Loucy (cell line): ENCODE measurements at regions not wholly inside any gene's neighbourhood (a gene's known extent, or its start where the extent isn't known, plus 50 kb on each side); places are given as distances from the start of the nearest gene placed in this dataset.

Experiments used
- EZH2phosphoT487 ChIP-seq: fragments of 200-600 bp; IDR thresholded peaks from 2 replicates; pipeline ENCODE4 v1.6.1; 2018; ENCODE audit warnings: antibody characterized with exemption, mild to moderate bottlenecking, moderate library complexity, borderline replicate concordance
- TF ChIP-seq, protein P1 (sequence below): fragments of 200-600 bp; sonication (generic); conservative IDR thresholded peaks from 2 replicates; pipeline ENCODE4 v1.5.1; 2014; ENCODE audit warnings: mild to moderate bottlenecking, antibody characterized with exemption, low read length

DNA sequence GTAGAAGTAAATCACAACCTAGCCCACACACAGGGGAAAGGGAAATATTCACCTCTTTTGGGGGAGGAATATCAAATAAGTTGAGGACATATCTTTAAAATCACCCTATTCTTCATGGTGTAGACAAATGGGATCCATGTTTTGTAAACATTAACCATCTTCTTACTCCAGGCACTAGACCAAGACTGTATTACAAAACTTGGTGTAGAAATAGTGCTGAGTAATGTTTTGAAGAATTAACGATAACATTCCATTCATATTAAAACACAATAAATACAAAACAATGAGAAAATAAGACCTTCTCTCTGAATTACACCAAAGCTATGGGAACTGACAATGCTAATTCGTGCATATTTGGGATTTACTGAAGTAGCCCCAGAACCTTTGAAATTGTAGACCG is 633.6 kb downstream of the BCL11B start:
- TF ChIP-seq, protein P1, sequence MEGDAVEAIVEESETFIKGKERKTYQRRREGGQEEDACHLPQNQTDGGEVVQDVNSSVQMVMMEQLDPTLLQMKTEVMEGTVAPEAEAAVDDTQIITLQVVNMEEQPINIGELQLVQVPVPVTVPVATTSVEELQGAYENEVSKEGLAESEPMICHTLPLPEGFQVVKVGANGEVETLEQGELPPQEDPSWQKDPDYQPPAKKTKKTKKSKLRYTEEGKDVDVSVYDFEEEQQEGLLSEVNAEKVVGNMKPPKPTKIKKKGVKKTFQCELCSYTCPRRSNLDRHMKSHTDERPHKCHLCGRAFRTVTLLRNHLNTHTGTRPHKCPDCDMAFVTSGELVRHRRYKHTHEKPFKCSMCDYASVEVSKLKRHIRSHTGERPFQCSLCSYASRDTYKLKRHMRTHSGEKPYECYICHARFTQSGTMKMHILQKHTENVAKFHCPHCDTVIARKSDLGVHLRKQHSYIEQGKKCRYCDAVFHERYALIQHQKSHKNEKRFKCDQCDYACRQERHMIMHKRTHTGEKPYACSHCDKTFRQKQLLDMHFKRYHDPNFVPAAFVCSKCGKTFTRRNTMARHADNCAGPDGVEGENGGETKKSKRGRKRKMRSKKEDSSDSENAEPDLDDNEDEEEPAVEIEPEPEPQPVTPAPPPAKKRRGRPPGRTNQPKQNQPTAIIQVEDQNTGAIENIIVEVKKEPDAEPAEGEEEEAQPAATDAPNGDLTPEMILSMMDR, result no peak
- TF ChIP-seq EZH2phosphoT487, result no peak
